WTC11 (cell line): ENCODE measurements at regions not wholly inside any gene's neighbourhood (a gene's known extent, or its start where the extent isn't known, plus 50 kb on each side); places are given as distances from the start of the nearest gene placed in this dataset.

Source experiments
- CTCF ChIP-seq: fragments of 200-600 bp; IDR thresholded peaks from 2 replicates; pipeline ENCODE4 v1.8.0; 2022; ENCODE audit warnings: antibody characterized with exemption
- FOXP4 ChIP-seq: sonication (generic); formaldehyde crosslinking; IDR thresholded peaks from 2 replicates; pipeline ENCODE4 v1.8.0; 2022; ENCODE audit warnings: mild to moderate bottlenecking, missing genetic modification reagents
- NR3C1 ChIP-seq: sonication (generic); formaldehyde crosslinking; conservative IDR thresholded peaks from 2 replicates; pipeline ENCODE4 v1.8.1; 2023; ENCODE audit warnings: low read depth, mild to moderate bottlenecking, missing genetic modification reagents
- ZNF512 ChIP-seq: sonication (generic); formaldehyde crosslinking; IDR thresholded peaks from 2 replicates; pipeline ENCODE4 v1.8.1; 2022; ENCODE audit warnings: missing genetic modification reagents, borderline replicate concordance

- no peak for TF ChIP-seq CTCF
- no peak for TF ChIP-seq ZNF512 (CRISPR knock-in tag)
- TF ChIP-seq NR3C1: no peak
- TF ChIP-seq FOXP4 (CRISPR knock-in tag): no peak
These were observed 120.8 kb upstream of the CXXC4 start for GRCh38 chr4:104615496-104615895.
